HG02840 (cell line): ENCODE measurements at regions not wholly inside any gene's neighbourhood (a gene's known extent, or its start where the extent isn't known, plus 50 kb on each side); places are given as distances from the start of the nearest gene placed in this dataset.

Experiments
- ATAC-seq: cut with Tn5 transposase; IDR thresholded peaks from one replicate; pipeline ENCODE4 v1.9.1; 2021; ENCODE audit warnings: mild to moderate bottlenecking, moderate library complexity, moderate number of reproducible peaks; ENCODE audit not compliant: unreplicated experiment, low FRiP score

GRCh38 chr14:29425705-29426482 lies 501.8 kb downstream of the PRKD1 start:
- no peak for ATAC-seq

DNA sequence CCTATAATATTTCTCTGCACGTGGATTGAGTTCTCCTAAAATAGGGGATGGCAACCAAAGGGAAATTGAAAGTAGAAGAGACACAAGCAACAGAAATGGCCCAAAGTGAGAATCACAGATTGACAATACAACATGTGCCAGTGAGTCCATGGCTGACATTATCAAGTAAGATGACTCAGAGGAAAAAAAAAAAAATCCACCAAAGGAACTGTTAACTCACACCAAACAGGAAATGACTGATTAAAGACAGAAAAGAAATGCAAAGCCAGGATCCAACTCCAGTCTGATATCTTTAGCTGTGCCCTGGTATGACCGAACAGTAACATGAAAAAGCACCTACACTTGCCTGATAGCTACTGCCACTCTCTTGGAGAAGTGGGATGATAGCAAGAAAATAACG lies 485.0 kb downstream of the PRKD1 start:
- ATAC-seq: no peak

DNA sequence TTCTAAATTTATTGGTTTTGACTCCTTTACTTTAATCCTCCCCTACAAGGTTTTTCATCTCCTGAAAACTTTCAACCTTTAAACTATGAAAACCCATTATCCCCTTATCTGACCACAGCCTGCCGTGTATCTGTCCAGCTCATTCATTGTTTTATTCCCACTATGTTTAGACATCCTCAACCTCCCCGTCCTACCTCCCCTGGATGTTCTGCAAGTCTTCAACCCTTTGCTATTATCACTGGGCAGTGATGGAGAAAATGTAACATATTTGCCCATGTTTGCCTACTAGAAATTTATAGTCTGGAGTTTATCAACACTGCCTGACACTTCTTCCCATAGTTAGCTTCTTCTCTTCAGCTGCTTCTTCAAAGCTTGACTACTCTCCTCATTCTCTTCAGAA lies 483.4 kb downstream of the PRKD1 start:
- ATAC-seq: no peak

- ATAC-seq: no peak
These were observed 482.8 kb downstream of the PRKD1 start for GRCh38 chr14:29444805-29445204.

- ATAC-seq: no peak
These were observed 480.7 kb downstream of the PRKD1 start for GRCh38 chr14:29446971-29447370.

DNA sequence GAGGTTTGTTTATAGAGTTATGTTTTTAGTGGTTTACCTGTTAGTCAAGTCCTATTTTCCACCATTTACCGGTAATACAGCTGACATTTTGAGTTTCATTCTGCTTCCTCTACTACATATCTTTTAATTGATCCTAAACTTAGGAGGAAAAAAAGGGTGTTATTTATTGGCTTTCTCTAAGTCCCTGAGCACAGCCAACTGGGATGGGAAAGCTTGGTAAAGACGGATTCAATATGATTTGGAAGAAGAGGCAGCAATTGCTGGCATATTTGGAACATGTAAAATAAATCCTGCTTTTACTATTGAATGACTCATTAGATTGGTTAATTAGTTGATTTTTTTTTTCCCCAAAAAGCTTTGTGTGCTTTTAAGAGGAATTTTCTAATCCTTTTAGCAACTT lies 475.7 kb downstream of the PRKD1 start:
- ATAC-seq: no peak

DNA sequence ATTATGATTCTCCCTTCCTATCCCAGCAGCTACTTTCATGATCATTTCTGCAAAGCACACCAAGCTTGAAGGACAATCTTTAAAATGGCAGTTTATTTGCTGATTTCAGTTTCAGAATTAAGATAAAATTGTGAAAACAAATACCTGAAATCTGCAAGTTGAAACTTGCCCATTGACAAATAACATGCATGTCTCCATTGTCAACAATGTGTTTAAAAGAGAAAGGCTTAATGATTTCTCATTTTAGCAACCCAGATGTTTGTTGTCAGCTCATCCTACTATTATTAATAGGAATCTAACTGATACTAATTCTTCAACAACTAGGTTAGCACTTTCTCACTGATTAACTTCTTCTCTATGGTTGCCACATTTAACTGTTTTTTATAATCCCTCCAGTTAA lies 474.6 kb downstream of the PRKD1 start:
- no peak for ATAC-seq

- no peak for ATAC-seq
These were observed 473.5 kb downstream of the PRKD1 start for GRCh38 chr14:29454026-29454693.

GRCh38 chr14:29458547-29458946 lies 469.1 kb downstream of the PRKD1 start:
- ATAC-seq: no peak

DNA sequence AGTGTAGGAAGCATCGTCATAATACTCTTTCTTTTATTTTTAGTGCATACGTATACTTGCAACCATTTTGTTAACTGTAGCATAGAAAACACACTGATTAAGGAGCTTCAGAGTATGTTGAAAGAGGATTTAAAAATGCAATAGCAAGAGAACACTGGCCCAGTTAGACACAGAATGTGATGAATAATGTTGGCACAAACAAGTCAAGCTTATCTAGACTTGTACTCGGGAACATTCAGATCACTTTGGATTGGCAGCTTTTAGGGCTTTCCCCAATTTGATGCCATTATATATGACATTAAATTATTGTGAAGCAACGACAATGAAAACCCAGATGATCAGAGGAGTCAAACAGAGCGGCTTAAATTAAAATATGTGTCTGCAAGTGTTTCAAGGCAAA lies 468.1 kb downstream of the PRKD1 start:
- ATAC-seq: no peak

- no peak for ATAC-seq
These were observed 467.6 kb downstream of the PRKD1 start for GRCh38 chr14:29459969-29460560.

GRCh38 chr14:29461101-29461500 lies 466.5 kb downstream of the PRKD1 start:
- no peak for ATAC-seq

- no peak for ATAC-seq
These were observed 466.1 kb downstream of the PRKD1 start for GRCh38 chr14:29461506-29461905.

GRCh38 chr14:29462321-29462720 lies 465.3 kb downstream of the PRKD1 start:
- no peak for ATAC-seq

DNA sequence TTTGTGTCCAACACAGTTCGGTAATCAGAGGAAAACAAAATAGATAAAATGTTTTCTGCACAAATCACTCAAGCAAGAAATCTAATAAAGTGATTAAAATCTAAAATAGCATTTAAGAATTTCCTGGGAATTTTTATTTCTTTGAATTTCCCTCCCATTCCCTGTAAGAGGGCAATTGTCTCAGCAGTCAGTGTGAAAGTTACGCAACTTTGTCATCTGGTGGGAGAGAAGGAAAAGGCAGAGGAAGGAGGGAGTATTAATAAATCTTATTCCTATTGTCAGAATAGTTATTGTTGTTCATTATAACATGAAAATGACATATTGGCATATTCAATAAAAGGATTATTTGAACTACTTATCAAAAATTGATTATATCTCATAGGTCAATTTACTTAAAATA lies 464.9 kb downstream of the PRKD1 start:
- no peak for ATAC-seq

DNA sequence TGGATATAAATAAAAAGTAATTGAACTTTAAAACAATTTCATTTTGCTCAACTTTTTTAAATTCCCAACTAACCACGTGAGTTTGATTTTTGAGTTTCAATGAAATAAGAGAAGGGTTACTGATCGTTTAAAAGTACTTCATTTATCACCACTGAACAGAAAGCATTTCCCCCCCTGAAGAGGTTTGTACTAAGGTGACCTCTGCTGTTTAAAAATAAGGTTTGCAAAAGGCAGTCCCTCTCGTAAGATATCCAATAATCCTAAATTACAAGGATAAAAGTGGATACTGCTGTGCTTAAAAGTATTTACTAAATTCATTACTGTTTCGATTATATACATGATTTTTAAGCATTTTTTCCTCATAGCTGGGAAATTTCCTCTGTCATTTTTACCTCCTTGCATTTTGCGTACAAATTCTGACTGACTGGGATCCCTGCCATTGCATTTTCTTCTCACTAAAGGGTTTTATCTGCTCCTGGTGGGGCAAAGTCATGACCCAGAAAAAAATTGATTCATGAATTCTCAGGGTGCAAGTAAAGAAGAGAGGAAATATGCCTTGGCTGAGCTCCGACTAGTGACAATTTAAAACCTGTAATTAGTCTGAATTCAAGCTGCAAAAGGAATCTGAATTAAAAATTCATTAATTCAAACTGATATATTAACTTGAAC lies 463.8 kb downstream of the PRKD1 start:
- no peak for ATAC-seq

GRCh38 chr14:29465095-29465494 lies 462.6 kb downstream of the PRKD1 start:
- ATAC-seq: no peak

GRCh38 chr14:29475641-29476040 lies 452.0 kb downstream of the PRKD1 start:
- ATAC-seq: no peak

DNA sequence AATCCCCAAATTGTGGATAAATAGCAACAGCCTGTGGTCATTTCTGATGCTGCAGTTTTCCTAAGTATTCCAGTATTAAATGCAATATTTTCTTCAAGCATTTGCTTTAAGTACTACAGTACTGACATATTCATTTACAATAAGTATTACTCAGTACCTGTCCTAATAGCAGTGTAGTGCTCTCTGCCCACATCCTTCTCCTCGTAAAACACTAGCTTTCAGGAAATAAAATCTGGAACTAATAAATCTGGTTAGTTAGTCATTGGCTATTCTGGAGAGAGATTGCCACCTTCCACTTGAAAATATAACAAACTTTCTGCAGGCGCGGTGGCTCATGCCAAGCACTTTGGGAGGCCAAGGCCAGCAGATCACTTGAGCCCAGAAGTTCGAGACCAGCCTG lies 441.5 kb downstream of the PRKD1 start:
- ATAC-seq: no peak

GRCh38 chr14:29489911-29490425 lies 437.7 kb downstream of the PRKD1 start:
- ATAC-seq: no peak

DNA sequence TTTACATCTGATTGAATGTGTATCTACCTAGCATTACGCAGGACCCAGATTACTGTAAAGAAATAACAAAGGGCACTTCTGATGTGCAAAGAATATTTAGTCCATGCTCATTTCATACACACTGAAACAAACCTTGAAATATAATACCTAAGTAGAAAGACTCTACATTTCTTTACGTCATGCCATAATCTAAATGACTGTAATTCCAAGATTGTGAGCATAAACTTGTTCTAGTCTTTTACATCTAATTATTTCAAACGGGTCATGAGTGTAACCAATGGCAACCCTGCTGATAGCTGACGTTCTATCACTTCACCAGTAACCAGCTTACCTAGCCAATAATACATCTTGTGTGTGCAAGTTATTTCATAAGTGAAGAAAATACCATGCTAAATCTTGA lies 433.8 kb downstream of the PRKD1 start:
- no peak for ATAC-seq
